Stomach smooth muscle (tissue), 2 donors: ENCODE measurements at regions not wholly inside any gene's neighbourhood (a gene's known extent, or its start where the extent isn't known, plus 50 kb on each side); places are given as distances from the start of the nearest gene placed in this dataset.

Source experiments
- H3K27ac ChIP-seq: one replicate; pipeline ENCODE4 v1.7.0; 2013; ENCODE audit warnings: mild to moderate bottlenecking, low read length, inconsistent platforms
- H3K27me3 ChIP-seq, 2 donors: one replicate each; pipeline ENCODE4 v1.7.0; 2013; ENCODE audit warnings: low read length in 2 of 2; ENCODE audit not compliant: insufficient read depth in 2 of 2, control insufficient read depth in 1 of 2
- H3K36me3 ChIP-seq, 2 donors: one replicate each; pipeline ENCODE4 v1.7.0; 2013; ENCODE audit warnings: low read length in 2 of 2; ENCODE audit not compliant: control insufficient read depth in 2 of 2, insufficient read depth in 2 of 2
- H3K4me1 ChIP-seq: one replicate; pipeline ENCODE4 v1.7.0; 2013; ENCODE audit warnings: low read length; ENCODE audit not compliant: control insufficient read depth, insufficient read depth
- H3K4me3 ChIP-seq, 2 donors: one replicate each; pipeline ENCODE4 v1.7.0; 2013; ENCODE audit warnings: low read length in 2 of 2
- H3K9ac ChIP-seq, 2 donors: one replicate each; pipeline ENCODE4 v1.7.0; 2013; ENCODE audit warnings: low read length in 2 of 2, mild to moderate bottlenecking in 1 of 2
- H3K9me3 ChIP-seq, 2 donors: one replicate each; pipeline ENCODE4 v1.7.0; 2013; ENCODE audit warnings: low read length in 2 of 2; ENCODE audit not compliant: control insufficient read depth in 2 of 2
- donor health status: healthy.
- donor health status: Pancreatic carcinoma.

GRCh38 chr9:135267191-135267809 lies 179.8 kb downstream of the OLFM1 start:
- H3K27ac ChIP-seq, result no peak overlapping the region
- no peaks in the 10 kb centered on the region for H3K4me1 ChIP-seq
- H3K27me3 ChIP-seq, result peaks cover 20 to 48% of the 10 kb centered on the region in 2 donors
- no peak overlapping the region for H3K4me3 ChIP-seq
- no peaks in the 10 kb centered on the region for H3K9me3 ChIP-seq
- H3K36me3 ChIP-seq, result no peaks in the 10 kb centered on the region
- no peak overlapping the region for H3K9ac ChIP-seq

DNA sequence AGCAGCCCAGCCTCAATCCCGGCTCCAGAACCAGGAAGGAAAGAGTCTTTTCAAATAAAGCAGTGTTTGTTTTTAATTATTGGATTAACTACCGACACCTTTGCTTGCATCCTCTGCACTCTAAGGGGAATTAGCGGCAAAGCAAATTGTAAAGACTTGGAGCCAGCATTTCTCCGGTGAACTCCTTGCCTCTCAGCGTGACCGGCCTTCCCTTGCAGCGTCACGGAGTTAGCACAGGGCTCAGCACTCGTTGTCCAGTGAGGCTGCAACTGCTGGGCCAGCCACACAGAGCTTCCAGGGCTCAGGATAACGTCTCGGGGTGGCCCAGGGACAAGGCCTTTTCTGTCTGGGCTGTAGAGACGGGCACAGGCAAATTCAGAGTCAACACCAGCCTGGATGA lies 180.6 kb downstream of the OLFM1 start:
- Histone ChIP-seq H3K9ac (no peak overlapping the region), H3K4me3 (no peak overlapping the region), H3K4me1 (no peaks in the 10 kb centered on the region), H3K27ac (no peak overlapping the region), H3K27me3 (peaks cover 21 to 50% of the 10 kb centered on the region in 2 donors), H3K36me3 (no peaks in the 10 kb centered on the region), H3K9me3 (no peaks in the 10 kb centered on the region)

GRCh38 chr9:135268981-135269380 lies 181.5 kb downstream of the OLFM1 start:
- Histone ChIP-seq H3K9me3 (no peaks in the 10 kb centered on the region), H3K4me3 (no peak overlapping the region), H3K4me1 (no peaks in the 10 kb centered on the region), H3K27me3 (peaks cover 29 to 55% of the 10 kb centered on the region in 2 donors), H3K27ac (no peak overlapping the region), H3K9ac (no peak overlapping the region), H3K36me3 (no peaks in the 10 kb centered on the region)

DNA sequence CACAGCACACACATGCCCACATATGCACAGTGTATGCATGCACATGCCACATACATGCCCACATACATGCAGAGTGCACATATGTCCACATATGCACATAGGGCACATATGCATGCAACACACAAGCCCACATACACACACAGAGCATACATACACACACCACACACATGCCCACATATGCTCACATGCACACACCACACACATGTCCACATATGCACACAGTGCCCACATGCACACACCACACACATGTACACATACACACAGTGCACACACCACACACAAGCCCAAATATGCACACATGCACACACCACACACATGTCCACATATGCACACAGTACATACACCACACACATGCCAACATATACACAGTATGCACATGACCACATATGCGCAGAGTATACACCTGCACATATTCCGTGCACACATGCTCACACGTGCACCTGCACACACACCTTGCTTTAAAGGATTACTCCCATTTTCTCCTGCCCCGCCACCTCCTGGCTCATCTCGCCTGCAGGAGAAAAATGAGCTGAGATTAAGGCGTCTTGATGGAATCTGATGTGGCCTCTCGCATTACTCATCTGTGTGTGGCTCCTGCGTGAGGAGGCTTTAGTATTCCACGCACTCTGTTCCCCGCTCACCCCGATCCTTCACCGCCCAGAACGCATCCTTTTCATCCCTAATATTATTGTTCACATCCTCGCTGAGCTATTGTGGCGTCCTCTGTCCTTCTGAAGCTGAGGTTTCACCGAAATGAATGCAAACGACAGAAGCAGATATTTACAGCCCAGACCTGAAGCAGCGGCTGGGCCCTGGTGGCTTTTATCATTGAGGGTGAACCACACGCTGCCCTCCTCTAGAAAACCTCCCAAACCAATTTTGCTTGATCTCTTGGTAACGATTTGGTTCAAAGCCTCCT lies 182.7 kb downstream of the OLFM1 start:
- no peaks in the 10 kb centered on the region for H3K4me1 ChIP-seq
- H3K9ac ChIP-seq, result no peak overlapping the region
- H3K36me3 ChIP-seq, result no peaks in the 10 kb centered on the region
- H3K4me3 ChIP-seq, result no peak overlapping the region
- H3K27me3 ChIP-seq, result peaks cover 27 to 54% of the 10 kb centered on the region in 2 donors
- no peaks in the 10 kb centered on the region for H3K9me3 ChIP-seq
- no peak overlapping the region for H3K27ac ChIP-seq

DNA sequence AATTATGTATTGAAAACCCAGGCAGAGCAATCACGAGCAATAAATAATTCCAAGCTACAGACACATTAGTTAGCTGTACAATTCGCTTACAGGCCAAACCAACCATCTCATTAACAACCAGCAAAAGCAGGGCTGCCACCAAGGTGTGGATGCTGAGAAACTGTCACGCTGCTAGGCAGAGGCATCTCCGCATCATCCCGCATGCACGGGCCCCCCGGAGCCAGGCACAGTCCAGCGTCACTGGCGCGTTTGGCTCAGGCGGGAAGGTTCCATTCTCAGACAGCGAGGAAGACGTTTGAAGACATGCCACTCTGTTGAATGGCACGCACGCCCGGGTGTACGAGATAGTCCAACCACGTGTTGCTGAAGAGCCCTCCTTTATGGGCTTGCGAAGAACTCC lies 184.0 kb downstream of the OLFM1 start:
- Histone ChIP-seq H3K4me1 (no peaks in the 10 kb centered on the region), H3K27me3 (peaks cover 25 to 47% of the 10 kb centered on the region in 2 donors), H3K9ac (no peak overlapping the region), H3K9me3 (no peaks in the 10 kb centered on the region), H3K36me3 (no peaks in the 10 kb centered on the region), H3K27ac (no peak overlapping the region), H3K4me3 (no peak overlapping the region)

- Histone ChIP-seq H3K27ac (no peak overlapping the region), H3K4me3 (no peak overlapping the region), H3K9ac (no peak overlapping the region), H3K27me3 (peaks cover 22 to 45% of the 10 kb centered on the region in 2 donors), H3K9me3 (no peaks in the 10 kb centered on the region), H3K36me3 (no peaks in the 10 kb centered on the region), H3K4me1 (no peaks in the 10 kb centered on the region)
Measured at GRCh38 chr9:135272608-135273007, 185.1 kb downstream of the OLFM1 start.

DNA sequence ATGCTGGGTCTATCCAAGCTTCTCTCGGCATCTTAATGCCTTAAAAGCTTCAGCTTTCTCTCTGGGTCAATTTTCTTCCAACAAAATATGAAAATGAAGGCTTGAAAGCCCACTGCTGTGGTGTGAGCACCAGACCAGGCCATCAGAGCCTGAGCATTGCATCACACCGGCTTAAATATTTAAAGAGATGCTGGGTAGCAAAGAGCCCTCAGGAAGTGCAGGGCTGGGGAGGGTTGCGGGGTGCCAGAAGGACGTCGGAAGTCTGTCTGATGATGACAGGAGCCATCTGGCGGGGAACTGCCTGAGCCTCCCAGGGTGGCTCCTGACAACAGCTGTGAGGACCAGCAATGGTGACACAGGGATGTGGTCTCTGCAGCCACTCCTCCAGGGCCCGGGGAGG lies 185.5 kb downstream of the OLFM1 start:
- no peak overlapping the region for H3K4me3 ChIP-seq
- no peak overlapping the region for H3K9ac ChIP-seq
- no peaks in the 10 kb centered on the region for H3K9me3 ChIP-seq
- no peaks in the 10 kb centered on the region for H3K4me1 ChIP-seq
- H3K27me3 ChIP-seq, result peaks cover 22 to 42% of the 10 kb centered on the region in 2 donors
- no peak overlapping the region for H3K27ac ChIP-seq
- H3K36me3 ChIP-seq, result no peaks in the 10 kb centered on the region

DNA sequence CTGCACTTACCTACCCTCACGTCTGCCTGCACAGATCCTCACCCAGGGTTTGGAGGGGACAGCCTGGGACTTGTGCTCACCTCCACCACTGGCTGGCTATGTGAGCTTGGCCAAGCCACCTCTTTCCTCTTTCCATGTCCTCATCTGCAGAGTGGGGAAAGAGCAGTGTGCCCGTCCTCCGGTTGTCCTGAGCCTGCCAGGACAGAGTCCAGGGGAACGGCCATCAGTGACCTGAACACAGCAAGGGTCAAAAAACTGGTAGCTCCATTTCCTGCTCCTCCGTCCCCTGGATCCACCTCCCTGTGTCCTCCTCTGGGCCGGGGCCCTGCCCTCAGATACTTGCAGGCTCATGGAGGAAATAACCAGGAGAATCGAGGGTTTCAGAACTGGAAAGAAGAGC lies 187.7 kb downstream of the OLFM1 start:
- Histone ChIP-seq H3K27ac (no peak overlapping the region), H3K27me3 (peaks cover 25 to 39% of the 10 kb centered on the region in 2 donors), H3K9me3 (no peaks in the 10 kb centered on the region), H3K36me3 (no peaks in the 10 kb centered on the region), H3K4me3 (no peak overlapping the region), H3K9ac (no peak overlapping the region), H3K4me1 (no peaks in the 10 kb centered on the region)

GRCh38 chr9:135275571-135276289 lies 188.3 kb downstream of the OLFM1 start:
- Histone ChIP-seq H3K27ac (no peak overlapping the region), H3K4me1 (no peaks in the 10 kb centered on the region), H3K9ac (no peak overlapping the region), H3K36me3 (no peaks in the 10 kb centered on the region), H3K4me3 (no peak overlapping the region), H3K27me3 (peaks cover 25 to 40% of the 10 kb centered on the region in 2 donors), H3K9me3 (no peaks in the 10 kb centered on the region)

GRCh38 chr9:135277219-135278201 lies 190.0 kb downstream of the OLFM1 start:
- H3K27me3 ChIP-seq, result peaks cover 24 to 38% of the 10 kb centered on the region in 2 donors

More at GRCh38 chr9:135277219-135278201, 190.0 kb downstream of the OLFM1 start:
- H3K9ac ChIP-seq, result no peak overlapping the region
- H3K36me3 ChIP-seq, result no peaks in the 10 kb centered on the region
- peaks cover 9% of the 10 kb centered on the region for H3K4me1 ChIP-seq
- no peak overlapping the region for H3K4me3 ChIP-seq
- H3K27ac ChIP-seq, result no peak overlapping the region
- H3K9me3 ChIP-seq, result no peaks in the 10 kb centered on the region
